ENCODE measurements at regions not wholly inside any gene's neighbourhood (a gene's known extent, or its start where the extent isn't known, plus 50 kb on each side); places are given as distances from the start of the nearest gene placed in this dataset.

DNA sequence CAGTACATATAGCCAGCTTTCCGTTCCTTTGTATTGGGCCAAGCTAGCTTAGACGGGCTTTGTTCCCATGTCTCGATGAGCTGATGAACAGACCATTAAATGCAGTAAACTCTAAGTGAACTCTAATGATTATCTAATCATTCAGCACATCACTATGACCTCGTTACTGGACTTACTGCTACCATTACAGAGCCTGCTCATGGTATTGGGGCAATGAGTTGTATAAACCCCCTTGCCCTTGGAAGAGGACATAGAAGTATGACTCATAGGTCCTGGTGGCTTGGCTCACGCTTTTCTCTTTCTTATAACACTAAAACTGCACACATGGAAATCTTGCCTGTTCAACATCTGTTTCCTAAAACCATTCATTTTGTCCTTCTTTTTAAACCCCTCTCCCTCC is 93.6 kb upstream of the DYNLRB2 start:
- TF ChIP-seq, protein P1, sequence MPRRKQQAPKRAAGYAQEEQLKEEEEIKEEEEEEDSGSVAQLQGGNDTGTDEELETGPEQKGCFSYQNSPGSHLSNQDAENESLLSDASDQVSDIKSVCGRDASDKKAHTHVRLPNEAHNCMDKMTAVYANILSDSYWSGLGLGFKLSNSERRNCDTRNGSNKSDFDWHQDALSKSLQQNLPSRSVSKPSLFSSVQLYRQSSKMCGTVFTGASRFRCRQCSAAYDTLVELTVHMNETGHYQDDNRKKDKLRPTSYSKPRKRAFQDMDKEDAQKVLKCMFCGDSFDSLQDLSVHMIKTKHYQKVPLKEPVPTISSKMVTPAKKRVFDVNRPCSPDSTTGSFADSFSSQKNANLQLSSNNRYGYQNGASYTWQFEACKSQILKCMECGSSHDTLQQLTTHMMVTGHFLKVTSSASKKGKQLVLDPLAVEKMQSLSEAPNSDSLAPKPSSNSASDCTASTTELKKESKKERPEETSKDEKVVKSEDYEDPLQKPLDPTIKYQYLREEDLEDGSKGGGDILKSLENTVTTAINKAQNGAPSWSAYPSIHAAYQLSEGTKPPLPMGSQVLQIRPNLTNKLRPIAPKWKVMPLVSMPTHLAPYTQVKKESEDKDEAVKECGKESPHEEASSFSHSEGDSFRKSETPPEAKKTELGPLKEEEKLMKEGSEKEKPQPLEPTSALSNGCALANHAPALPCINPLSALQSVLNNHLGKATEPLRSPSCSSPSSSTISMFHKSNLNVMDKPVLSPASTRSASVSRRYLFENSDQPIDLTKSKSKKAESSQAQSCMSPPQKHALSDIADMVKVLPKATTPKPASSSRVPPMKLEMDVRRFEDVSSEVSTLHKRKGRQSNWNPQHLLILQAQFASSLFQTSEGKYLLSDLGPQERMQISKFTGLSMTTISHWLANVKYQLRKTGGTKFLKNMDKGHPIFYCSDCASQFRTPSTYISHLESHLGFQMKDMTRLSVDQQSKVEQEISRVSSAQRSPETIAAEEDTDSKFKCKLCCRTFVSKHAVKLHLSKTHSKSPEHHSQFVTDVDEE (CRISPR knock-in tag; IDR thresholded peaks at IDR 0.05): no peak
- TF ChIP-seq ZNF8 (CRISPR knock-in tag; IDR thresholded peaks at IDR 0.05) (no peak), ZFP3 (CRISPR knock-in tag; IDR thresholded peaks at IDR 0.05) (no peak), ZNF70 (CRISPR knock-in tag; IDR thresholded peaks at IDR 0.05) (no peak), OSR1 (CRISPR knock-in tag; IDR thresholded peaks at IDR 0.05) (no peak), TOX (CRISPR knock-in tag; IDR thresholded peaks at IDR 0.05; ENCODE audit: borderline replicate concordance) (no peak), ISL1 (CRISPR knock-in tag; IDR thresholded peaks at IDR 0.05) (no peak)

DNA sequence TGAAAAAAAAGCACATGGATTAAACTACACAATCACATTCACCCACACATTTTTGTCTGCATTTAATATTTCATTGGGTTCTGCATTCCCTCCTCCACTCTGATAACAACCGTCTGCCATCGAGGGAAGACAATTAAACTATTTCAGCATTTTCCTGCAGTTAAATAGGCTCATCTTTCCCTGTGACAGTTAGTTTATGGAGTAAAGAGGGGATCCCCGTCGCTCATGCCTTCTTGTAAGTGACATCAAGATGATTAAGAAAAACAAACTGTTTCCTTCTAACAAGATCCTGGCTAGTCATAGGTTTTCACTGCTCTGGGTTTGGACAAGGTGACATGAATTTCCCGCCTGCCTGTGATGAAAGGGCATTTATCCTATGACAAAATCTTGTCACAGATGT is 98.0 kb upstream of the DYNLRB2 start:
- no peak for ATAC-seq
- TF ChIP-seq, protein P2, sequence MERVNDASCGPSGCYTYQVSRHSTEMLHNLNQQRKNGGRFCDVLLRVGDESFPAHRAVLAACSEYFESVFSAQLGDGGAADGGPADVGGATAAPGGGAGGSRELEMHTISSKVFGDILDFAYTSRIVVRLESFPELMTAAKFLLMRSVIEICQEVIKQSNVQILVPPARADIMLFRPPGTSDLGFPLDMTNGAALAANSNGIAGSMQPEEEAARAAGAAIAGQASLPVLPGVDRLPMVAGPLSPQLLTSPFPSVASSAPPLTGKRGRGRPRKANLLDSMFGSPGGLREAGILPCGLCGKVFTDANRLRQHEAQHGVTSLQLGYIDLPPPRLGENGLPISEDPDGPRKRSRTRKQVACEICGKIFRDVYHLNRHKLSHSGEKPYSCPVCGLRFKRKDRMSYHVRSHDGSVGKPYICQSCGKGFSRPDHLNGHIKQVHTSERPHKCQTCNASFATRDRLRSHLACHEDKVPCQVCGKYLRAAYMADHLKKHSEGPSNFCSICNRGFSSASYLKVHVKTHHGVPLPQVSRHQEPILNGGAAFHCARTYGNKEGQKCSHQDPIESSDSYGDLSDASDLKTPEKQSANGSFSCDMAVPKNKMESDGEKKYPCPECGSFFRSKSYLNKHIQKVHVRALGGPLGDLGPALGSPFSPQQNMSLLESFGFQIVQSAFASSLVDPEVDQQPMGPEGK (CRISPR knock-in tag; IDR thresholded peaks at IDR 0.05; ENCODE audit: borderline replicate concordance): no peak
- TF ChIP-seq BACH2 (CRISPR knock-in tag; IDR thresholded peaks at IDR 0.05; ENCODE audit: borderline replicate concordance): no peak
- TF ChIP-seq ZNF8 (CRISPR knock-in tag; IDR thresholded peaks at IDR 0.05): no peak
- TF ChIP-seq, protein P3, sequence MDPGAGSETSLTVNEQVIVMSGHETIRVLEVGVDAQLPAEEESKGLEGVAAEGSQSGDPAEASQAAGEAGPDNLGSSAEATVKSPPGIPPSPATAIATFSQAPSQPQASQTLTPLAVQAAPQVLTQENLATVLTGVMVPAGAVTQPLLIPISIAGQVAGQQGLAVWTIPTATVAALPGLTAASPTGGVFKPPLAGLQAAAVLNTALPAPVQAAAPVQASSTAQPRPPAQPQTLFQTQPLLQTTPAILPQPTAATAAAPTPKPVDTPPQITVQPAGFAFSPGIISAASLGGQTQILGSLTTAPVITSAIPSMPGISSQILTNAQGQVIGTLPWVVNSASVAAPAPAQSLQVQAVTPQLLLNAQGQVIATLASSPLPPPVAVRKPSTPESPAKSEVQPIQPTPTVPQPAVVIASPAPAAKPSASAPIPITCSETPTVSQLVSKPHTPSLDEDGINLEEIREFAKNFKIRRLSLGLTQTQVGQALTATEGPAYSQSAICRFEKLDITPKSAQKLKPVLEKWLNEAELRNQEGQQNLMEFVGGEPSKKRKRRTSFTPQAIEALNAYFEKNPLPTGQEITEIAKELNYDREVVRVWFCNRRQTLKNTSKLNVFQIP (CRISPR knock-in tag; IDR thresholded peaks at IDR 0.05; ENCODE audit: borderline replicate concordance, low read depth): no peak
- TF ChIP-seq PPARA (CRISPR knock-in tag; IDR thresholded peaks at IDR 0.05; ENCODE audit: borderline replicate concordance): no peak
- no peak for TF ChIP-seq OSR1 (CRISPR knock-in tag; IDR thresholded peaks at IDR 0.05)
- TF ChIP-seq, protein P4, sequence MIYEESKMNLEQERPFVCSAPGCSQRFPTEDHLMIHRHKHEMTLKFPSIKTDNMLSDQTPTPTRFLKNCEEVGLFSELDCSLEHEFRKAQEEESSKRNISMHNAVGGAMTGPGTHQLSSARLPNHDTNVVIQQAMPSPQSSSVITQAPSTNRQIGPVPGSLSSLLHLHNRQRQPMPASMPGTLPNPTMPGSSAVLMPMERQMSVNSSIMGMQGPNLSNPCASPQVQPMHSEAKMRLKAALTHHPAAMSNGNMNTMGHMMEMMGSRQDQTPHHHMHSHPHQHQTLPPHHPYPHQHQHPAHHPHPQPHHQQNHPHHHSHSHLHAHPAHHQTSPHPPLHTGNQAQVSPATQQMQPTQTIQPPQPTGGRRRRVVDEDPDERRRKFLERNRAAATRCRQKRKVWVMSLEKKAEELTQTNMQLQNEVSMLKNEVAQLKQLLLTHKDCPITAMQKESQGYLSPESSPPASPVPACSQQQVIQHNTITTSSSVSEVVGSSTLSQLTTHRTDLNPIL (CRISPR knock-in tag; IDR thresholded peaks at IDR 0.05; ENCODE audit: low read depth): no peak
- TF ChIP-seq TCF4 (CRISPR knock-in tag; IDR thresholded peaks at IDR 0.05; ENCODE audit: borderline replicate concordance): no peak
- no peak for TF ChIP-seq ZFP30 (CRISPR knock-in tag; IDR thresholded peaks at IDR 0.05)
- TF ChIP-seq ZNF70 (CRISPR knock-in tag; IDR thresholded peaks at IDR 0.05): no peak
- TF ChIP-seq ARNTL (CRISPR knock-in tag; IDR thresholded peaks at IDR 0.05; ENCODE audit: borderline replicate concordance, low read depth): no peak
- no peak for TF ChIP-seq ZC3H10 (CRISPR knock-in tag; IDR thresholded peaks at IDR 0.05)
- TF ChIP-seq RARB (CRISPR knock-in tag; IDR thresholded peaks at IDR 0.05): no peak
- no peak for TF ChIP-seq CSDC2 (CRISPR knock-in tag; IDR thresholded peaks at IDR 0.05)
- TF ChIP-seq, protein P1 (CRISPR knock-in tag; IDR thresholded peaks at IDR 0.05): no peak
- TF ChIP-seq TOX (CRISPR knock-in tag; IDR thresholded peaks at IDR 0.05; ENCODE audit: borderline replicate concordance): no peak
- TF ChIP-seq ZNF565 (CRISPR knock-in tag; conservative IDR thresholded peaks at IDR 0.05; ENCODE audit: low read depth): no peak
- no peak for TF ChIP-seq SNAI2 (CRISPR knock-in tag; IDR thresholded peaks at IDR 0.05)
- TF ChIP-seq ZFP3 (CRISPR knock-in tag; IDR thresholded peaks at IDR 0.05): no peak

More for the DNA sequence above, 93.6 kb upstream of the DYNLRB2 start:
- ATAC-seq: no peak

DNA sequence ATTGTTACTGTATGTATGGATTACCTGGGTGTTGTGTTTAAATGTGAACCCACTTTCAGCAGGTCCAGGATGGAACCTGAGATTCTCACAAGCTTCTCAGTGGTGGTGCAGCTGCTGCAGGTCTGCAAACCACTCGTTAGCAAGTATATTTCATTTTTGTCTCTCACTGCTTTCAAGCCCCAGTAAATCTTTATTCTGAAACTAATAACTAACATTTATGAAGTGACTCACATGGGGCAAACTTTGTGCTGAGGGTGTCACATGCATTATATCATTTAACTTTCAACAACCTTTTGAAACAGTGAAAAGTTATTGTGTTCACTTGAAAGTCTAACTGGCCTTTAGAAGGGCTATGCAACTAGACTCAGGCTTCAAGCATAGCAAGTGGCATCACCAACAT is 98.9 kb upstream of the DYNLRB2 start:
- no peak for ATAC-seq
- TF ChIP-seq, protein P2 (CRISPR knock-in tag; IDR thresholded peaks at IDR 0.05; ENCODE audit: borderline replicate concordance): no peak
- TF ChIP-seq, protein P3 (CRISPR knock-in tag; IDR thresholded peaks at IDR 0.05; ENCODE audit: borderline replicate concordance, low read depth): no peak
- TF ChIP-seq, protein P4 (CRISPR knock-in tag; IDR thresholded peaks at IDR 0.05; ENCODE audit: low read depth): no peak
- TF ChIP-seq BACH2 (CRISPR knock-in tag; IDR thresholded peaks at IDR 0.05; ENCODE audit: borderline replicate concordance): no peak
